Suppressor macrophage treated with lipopolysaccharide for 1 hour (primary cell): ENCODE measurements at regions not wholly inside any gene's neighbourhood (a gene's known extent, or its start where the extent isn't known, plus 50 kb on each side); places are given as distances from the start of the nearest gene placed in this dataset.
A peak's percentile ranks its signal among the peaks of the same experiment; 100 is the strongest.
"Not testable (repeated sequence)": the region's sequence is repeated elsewhere in the genome, so short reads cannot be mapped to it uniquely, and the experiment has no call there.

Experiments used
- DNase-seq, 3 donors: peaks; one replicate each; pipeline ENCODE4 v3.0.0-alpha.2; 2020 to 2022

DNA sequence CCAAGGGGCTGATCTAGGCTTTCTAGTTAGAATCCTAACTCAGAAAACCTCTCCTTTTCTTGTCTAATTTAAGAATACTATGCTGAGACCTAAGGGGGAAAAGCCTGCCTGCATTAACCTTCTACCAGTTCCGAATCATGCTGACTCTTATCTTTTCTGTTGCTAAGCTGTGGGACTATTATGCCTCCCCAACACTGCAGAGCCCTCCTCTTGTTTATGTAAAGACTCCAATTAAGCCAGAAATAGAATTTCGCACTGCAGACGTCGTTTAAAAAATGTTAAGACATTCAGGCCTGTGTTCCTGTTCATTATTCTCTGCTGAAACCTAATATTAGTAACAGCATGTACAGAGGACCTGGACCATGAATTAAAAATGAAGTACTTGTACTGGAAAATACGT lies 310.6 kb upstream of the ATP11B start:
- no peak for DNase-seq

DNA sequence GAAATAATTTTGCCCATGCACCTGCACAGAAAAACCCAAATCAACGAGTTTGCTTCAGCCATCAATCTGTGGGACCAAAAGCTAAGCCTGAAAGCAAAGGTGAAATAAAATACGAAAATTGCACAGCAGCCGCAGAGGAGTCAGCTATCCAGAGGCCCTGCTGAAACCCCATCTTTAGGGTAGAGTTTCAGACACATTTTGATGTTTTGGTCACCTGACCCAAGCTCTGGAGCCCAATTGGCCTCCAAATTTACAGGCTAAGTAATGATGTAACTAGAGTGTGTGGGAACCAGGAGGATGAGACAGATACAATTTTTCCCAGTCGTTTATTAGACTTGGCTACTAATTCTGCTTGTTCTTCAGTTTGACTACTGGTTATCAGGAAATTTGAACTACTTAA lies 308.6 kb upstream of the ATP11B start:
- DNase-seq = no peak

DNA sequence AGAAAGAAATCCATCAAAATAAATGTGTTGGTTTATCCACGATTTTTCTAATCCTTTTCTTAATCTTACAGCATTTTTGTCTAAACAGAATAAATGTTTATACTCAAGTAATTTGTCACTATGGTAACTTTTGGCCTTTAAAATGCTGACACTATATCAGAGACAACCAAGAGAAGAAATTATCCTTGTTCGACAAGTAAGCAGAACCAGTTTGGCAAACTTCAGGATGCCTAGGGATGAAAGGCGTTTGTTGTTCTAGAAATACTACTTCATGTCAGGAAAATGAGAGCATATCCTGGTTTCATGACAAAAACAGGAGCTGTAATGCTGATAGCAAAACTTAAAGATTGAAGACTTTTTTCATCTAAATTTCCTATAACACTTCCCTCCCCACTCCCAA lies 308.0 kb upstream of the ATP11B start:
- no peak for DNase-seq

DNA sequence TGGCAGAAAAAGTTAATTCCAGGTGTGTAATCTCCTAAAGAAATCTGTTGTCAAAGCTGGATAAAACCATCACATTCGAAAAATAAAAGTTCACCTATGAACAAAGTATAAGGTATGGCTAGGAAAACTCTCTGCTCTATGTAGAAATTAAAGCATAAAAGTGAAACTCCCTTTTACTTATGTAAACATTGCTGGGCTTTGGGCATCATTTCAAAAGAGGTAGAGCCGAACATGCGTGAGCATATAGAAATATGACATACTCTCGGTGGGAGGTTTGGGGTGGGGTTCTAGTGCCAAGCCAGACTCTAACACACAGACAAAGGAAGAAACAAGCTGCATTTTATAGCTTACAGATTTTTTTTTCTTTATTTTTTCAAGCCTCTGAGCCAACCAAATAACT lies 306.8 kb upstream of the ATP11B start:
- DNase-seq = no peak

DNA sequence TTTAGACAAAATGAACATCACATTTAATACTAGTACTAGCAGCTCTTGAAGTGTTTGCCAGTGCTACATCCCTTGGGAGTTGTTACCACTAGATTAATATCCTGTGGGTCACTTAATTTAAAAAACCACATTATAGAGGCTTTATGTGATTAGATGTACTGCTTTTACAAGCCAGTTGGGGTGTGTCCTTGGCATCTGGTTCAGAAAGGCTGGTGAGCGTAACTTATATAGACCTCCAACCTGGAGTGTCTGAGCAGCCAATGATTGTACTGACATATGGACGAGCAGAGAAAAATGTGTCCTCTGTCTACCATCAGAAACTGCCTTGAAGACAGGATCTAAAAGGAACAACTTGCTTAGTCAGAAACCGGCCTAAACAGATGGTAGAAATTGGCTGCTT lies 306.2 kb upstream of the ATP11B start:
- no peak for DNase-seq

DNA sequence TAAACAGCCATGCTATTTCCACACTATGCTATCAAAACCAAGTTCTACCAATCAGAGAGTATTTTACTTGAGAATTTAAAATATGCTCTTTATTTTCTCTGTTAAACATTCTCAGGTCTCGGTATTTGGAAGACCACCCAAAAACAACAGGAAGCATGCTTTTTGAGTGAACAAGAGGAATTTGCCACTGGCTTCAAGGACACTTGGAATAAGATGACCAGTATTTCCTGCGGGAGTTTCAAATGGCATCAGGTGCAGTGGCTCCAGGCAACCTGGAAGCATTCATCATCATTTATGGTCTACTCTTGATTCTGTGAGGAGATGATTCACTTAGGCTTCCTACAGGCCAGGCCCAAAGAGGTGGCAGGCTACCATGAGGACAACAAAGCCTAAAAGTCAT lies 305.7 kb upstream of the ATP11B start:
- DNase-seq = no peak

DNA sequence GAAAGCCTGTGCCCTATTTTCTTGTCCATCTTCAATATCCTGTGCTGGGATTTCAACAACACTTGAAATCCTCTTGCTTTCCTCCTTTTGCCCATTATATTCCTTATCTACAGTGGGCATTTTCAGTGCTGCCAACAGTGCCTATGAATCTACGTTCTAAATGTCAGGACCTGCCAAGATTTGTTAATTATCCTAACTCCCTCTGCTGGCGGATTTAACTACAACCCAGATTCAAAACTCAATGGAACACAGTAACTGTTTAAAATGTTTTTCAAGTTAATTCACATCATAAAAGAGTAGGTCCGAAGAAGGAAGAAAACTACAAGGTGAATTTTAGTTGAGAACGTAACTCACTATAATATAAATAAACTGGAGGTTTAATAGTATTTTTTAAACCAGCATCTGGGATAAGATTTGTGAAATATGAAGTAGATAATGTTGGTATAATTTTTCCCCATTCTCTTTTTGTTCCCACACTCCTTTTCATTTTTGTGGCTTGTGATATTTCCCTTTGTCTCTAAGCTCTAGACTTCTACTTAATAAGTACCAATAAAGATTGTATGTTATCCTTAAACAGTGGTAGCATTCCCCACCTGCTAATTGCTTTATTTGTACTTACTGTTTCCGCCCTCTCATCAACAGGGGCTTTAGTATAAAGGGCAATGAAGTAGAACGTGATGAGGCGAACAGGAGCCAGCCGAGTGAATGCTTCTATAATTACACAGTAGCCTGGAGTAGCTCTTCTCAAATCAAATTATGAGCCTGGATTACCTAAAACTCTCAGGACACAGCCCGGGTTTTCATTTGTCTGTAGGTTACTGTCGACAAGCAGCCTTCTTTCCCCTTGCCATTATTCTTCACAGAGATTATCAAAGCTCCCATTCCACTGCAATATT lies 302.5 kb upstream of the ATP11B start:
- DNase-seq = peak in 2 of 3 donors; percentile 7 to 8

DNA sequence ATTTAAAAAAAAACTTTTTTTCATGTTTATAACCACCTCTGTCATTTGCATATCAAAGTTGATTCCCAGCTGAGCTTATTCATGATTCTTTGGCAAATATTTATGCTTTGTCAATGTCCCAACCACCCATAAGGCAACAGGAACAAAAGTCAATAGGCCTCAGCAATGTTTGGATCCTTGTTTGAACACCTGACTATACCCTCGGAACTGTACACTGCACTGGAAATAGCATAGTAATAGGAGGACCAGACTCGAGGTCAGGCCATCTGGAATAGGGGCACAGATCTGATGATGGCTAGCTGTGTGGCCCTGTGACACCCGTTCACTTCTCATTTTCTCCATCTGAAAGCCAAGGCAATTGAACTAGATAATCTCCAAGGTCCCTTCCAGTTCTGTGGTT lies 301.7 kb upstream of the ATP11B start:
- no peak for DNase-seq

DNA sequence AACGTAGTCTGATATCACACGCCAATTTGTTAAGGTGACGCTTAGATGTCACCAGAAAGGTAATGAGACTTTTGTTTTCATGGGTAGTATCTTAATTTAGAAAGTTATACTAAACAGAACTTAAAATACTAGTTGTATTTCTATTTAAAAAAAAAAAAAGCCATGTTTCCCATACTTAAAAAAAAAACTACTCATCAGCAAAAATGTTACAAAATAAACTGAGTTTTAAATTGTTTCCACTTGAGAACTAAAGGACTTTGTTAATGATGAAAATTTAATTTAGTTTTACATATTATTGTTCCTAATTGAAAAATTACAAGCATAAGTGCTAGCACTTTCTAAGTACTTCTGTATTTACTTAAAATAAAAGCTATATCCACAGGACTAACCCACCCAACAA lies 300.8 kb upstream of the ATP11B start:
- no peak for DNase-seq

DNA sequence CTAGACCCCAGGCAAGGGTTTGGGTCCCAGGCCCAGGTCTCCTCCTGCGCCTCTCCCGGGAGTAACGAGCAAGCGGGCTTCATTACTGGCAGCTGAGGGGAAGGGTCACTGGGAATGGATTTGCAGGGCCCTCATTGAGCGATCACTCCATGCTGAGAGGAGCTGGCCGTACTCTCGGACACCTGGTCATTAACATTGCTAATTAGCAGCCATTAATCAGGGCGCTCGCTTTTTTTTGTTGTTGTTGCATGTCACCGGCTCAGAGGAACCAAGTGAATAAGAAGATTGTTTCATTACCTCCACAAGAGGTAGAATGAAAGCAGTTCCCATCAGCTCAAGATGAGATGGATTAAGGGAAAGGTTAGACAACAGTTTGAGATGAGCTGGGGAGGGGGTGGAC lies 293.0 kb upstream of the ATP11B start:
- no peak for DNase-seq

DNA sequence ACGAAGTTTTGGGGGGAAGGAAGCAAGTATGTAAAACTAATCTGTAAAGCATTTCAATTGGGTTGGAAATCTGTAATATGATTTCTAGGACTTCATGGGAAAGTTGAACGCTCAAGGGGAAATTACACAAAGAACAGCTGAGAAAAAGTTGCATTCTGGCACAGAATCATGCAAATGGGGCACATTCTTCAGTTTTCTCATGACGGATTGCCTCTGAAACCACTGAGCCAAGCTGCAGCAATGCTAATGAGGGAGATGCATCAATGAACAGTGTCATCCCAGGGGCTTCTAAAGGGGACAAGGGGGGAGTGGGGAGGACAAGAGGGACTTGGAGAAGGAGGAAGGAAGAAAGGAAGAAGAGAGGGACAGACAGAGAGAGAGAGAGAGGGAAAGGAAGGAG lies 291.4 kb upstream of the ATP11B start:
- no peak for DNase-seq

DNA sequence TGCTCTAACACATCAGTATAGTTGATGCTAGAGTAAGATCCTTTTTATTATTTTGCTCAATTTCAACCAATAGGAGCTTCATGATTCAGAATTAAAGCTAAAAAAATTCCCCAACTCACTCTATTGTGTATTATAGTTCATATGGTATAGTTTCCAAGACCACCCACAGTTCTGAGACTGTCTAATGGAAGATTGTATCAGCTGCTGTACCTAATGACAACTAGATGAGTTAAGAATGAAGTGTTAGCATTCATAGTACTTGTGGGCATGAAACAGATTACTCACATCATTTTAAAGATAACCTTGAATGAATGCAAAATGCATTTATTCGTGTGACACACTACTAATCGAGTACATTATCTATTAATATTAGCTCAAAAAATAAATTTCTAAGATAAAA lies 289.9 kb upstream of the ATP11B start:
- DNase-seq = no peak

DNA sequence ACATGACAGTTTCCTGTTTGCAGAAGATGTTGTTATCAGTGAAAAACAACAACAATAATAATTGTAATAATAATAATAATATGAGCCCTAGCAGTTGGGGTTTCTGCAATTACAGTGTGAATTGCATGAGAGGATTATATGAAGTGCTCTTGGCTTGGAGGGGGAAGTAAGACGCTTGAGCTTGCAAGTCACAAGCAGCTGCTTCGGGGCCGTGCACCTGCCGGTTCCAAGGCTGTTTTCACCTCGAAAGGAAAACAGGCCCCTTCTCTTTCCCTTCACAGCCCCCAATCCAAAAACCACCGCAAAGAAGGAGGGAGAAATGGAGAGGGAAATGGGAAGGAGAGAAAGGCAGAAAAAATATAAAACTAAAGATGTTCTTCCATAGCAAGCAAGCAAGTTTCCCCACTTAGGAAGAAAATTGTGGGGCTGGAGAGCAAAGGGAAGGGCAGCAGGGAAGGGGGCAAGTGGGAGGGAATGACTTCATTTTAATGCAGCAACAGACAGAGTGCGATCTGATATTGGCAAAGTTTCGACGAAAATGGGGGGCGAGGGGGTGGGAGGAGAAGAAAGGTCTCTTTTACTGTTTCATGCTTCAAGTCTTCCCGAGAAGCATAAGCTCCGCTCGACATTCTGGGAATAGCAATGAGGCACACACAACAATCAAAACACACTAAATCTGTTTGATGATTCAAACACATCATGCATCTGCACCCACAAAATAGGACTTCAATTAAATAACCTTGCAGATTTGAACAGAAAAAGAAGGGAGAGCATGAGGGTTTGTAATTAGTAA lies 284.2 kb upstream of the ATP11B start:
- no peak for DNase-seq

DNA sequence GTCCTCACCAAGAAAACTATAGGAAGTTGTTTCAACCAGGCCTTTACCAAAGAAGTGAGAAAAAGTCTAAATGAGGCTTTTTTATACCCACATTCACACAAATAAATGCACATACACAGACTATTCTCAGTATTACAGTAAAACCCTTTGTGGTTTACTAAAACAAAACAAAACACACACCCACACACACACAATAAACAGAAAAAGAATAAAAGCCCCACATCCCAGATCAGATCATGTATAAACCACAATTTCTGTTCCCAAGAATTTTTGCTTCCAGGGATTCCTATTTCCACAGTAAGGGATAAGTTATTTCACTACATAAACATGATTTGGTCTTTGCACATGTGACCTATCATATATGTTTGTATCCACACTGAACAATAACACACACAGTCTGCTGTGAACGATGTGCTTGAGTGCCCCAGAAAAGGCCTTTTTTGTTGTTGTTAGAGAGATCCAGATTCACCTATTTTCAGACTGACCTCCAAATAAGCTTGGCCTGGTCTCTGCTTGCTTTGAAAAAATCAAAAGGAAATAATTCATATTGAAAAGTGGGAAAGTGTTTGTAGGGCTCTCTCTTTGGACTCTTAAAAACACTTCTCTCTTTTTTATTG lies 283.4 kb upstream of the ATP11B start:
- DNase-seq = no peak

DNA sequence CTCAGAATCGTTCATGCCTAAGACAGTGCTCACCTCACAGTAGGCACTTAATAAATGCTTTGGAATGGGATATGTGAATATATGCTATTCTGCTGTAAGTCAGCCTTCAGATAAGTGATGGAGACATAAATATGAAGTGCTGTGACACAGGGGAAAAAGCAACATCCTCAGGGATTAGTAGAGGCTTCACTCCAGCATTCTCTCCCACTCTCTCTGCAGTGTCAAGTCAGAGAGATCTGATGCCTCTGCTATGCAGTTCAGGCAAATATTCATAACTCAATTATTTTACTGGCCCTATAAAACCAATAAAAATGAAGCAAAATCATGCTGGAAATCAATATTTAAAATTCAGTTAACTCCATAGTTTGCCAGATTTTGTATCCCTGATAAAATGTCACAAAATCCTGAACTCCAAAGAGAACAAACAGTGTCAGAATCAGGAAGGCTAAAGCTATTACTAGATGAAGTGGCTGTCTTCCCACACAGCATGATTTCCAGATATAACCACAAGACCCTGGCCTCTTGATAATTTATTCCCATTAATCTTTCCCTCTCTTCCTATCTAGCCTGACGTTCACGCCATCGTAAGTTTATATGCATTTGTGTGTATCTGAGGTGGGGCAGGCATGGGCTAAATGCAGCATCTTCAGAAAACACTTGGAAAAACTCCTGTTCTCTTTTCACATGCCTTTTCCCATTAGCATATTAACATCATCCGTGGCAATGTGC lies 278.9 kb upstream of the ATP11B start:
- no peak for DNase-seq

DNA sequence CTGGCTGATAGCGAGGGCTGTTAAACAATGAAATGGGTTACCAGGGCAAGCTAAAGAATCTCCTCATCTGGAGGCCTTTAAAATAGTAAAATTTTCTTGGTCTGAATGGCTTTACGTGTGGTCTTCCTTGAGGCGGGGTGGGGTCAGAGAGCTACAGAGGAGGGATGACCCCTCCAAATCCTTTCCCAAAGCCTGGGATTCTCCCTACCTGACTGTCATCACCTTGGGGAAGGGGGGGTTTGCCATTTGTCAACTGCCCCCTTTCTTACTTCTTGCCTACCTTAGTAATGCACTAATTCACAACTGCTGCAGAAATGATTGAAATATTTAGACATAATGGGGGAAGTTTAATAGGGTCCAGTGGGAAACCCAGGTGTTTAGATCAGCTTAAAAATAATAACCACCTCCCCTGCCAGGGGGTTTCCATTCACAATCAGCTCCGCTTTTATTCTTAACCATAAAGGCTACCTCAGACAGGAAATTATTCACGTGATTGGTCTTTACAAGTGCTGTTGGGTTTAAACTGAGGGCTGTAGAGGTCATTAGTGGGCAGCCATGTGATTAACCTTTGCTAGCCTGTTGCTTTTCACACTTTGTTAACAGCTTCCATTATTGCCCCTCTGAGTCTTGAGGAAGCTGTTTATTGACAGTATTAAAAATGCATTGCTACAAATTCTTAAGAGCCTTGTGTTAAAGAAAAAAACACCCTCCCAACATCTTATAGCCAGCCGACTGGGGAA lies 276.5 kb upstream of the ATP11B start:
- DNase-seq = no peak

DNA sequence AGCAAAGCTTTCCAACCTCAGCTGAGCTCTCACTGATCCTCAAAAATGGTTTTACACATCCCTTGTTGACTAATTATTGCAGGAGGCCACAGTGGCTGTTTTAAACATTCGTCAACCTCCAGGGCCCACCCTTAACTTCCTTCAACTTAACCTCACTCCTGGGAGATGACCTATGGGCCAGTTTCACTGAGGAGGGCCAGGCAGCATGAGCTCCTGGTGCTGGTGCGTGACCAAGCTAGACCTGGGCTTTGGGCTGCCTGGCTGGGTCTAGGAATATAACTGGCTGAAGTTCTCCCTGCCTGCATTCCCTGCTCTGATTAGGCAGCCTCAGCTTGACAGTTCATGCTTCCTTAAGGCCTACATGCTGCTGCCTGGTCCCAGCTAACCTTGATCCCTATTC lies 273.7 kb upstream of the ATP11B start:
- no peak for DNase-seq

DNA sequence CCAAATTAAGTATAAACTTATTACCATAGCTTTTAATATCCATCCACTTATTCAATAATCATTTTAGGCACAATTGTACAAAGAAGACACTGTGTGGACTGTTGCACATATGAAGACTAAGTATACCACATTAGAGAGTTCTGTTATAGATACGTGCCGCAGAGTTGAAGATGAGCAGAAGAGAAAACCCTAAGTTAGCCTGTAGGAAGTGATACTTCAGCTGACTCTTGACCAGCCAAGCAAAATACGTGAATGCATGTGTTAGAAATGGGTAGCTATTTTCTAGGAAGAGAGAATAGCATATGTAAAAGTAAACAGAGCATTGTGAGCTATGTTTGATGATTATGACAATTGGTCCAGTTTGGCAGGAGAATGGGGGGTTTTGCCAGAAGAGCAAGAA lies 272.0 kb upstream of the ATP11B start:
- no peak for DNase-seq

DNA sequence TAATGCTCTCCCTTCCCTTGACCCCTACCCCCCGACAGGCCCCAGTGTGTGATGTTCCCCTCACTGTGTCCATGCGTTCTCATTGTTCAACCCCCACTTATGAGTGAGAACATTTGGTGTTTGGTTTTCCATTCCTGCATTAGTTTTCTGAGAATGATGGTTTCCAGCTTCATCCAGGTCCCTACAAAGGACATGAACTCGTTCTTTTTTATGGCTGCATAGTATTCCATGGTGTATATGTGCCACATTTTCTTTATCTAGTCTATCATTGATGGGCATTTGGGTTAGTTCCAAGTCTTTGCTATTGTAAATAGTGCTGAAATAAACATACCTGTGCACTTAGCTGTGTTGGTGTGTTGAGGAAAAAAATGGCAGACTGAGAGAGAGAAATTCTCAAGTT lies 269.9 kb upstream of the ATP11B start:
- not testable (repeated sequence) for DNase-seq

DNA sequence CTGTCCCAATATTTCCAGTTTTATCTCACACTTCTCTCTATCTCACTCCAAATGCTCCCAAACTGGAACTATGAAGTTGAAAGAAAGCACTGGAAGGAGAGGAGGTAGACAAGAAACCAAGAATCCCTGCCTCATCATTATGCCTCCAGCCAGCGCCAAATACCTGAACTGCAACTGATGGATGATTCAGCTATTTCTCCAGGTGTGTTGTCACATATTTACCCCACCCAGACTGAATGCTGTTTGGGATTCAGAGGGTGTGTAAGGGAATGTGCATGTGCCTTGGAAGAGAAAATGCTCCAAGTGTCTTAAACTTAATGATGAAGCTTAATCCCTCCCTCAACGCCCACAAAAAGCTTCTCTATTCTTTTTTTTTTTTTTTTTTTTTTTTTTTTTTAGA lies 269.5 kb upstream of the ATP11B start:
- DNase-seq = no peak

DNA sequence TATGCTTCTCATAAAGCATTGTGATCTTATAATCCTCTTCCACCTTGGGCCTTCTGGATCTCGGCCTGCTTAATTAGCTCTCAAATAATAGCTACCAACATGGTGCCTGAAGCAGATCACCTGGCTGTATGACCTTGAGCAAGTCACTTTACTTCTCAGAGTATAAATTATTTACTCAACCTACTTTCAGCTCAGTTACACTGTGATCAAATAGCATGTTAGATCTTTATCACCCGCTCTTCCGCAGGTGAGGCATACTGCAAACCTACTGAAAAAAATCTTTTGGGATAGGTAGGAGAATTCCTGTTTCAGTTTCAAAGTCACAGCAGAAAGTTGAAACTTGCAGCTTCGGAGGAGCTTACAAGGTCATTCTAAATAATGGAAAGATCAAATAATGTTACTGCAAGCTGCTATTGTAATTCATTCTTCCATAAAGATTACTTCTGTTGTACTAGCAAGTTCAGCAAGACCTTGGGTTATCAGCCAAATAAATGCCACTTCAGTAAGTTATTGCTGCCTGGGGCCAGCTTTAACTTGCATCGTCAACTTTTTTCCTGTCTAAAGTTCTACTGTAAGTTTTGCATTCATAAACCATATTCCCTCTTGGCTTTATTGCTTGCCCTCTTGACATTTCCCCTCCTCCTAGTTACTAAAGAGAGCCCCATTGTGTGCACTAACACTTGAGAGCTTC lies 268.4 kb upstream of the ATP11B start:
- DNase-seq = no peak
